ENCODE measurements at regions not wholly inside any gene's neighbourhood (a gene's known extent, or its start where the extent isn't known, plus 50 kb on each side); places are given as distances from the start of the nearest gene placed in this dataset.

- DNase-seq (ENCODE audit: low read depth in 1 of 2, low spot score in 1 of 2), result no peak
- H3K27me3 ChIP-seq, result no peaks in the 10 kb centered on the region
- no peaks in the 10 kb centered on the region for H3K36me3 ChIP-seq
- no peak overlapping the region for H3K4me3 ChIP-seq
- peaks cover 4% of the 10 kb centered on the region for H3K4me1 ChIP-seq (ENCODE audit: low read depth)
- no peaks in the 10 kb centered on the region for H3K9me3 ChIP-seq (ENCODE audit: low read depth)
- no peak overlapping the region for H3K27ac ChIP-seq
- TF ChIP-seq CTCF (IDR thresholded peaks at IDR 0.05; ENCODE audit: low read depth, low read length), result no peak
Observed at GRCh38 chr2:13110825-13111224, 394.1 kb downstream of the TRIB2 start.

- H3K27ac ChIP-seq, result no peak overlapping the region
- no peaks in the 10 kb centered on the region for H3K9me3 ChIP-seq (ENCODE audit: low read depth)
- H3K27me3 ChIP-seq, result no peaks in the 10 kb centered on the region
- no peak for TF ChIP-seq CTCF (IDR thresholded peaks at IDR 0.05; ENCODE audit: low read depth, low read length)
- DNase-seq (ENCODE audit: low read depth in 1 of 2, low spot score in 1 of 2), result no peak
- H3K36me3 ChIP-seq, result no peaks in the 10 kb centered on the region
- H3K4me3 ChIP-seq, result no peak overlapping the region
- H3K4me1 ChIP-seq (ENCODE audit: low read depth), result peaks cover 9% of the 10 kb centered on the region
Observed at GRCh38 chr2:13113002-13113401, 396.3 kb downstream of the TRIB2 start.

GRCh38 chr2:13114391-13114790 lies 397.7 kb downstream of the TRIB2 start:
- no peaks in the 10 kb centered on the region for H3K27me3 ChIP-seq
- no peak overlapping the region for H3K27ac ChIP-seq
- peaks cover 9% of the 10 kb centered on the region for H3K4me1 ChIP-seq (ENCODE audit: low read depth)
- H3K9me3 ChIP-seq (ENCODE audit: low read depth), result no peaks in the 10 kb centered on the region
- no peaks in the 10 kb centered on the region for H3K36me3 ChIP-seq
- peak in 1 of 2 donors; percentile 69 for DNase-seq (ENCODE audit: low read depth in 1 of 2, low spot score in 1 of 2)
- TF ChIP-seq CTCF (IDR thresholded peaks at IDR 0.05; ENCODE audit: low read depth, low read length), result no peak
- no peak overlapping the region for H3K4me3 ChIP-seq

- no peak overlapping the region for H3K27ac ChIP-seq
- peaks cover 9% of the 10 kb centered on the region for H3K4me1 ChIP-seq (ENCODE audit: low read depth)
Observed at GRCh38 chr2:13115643-13116042, 398.9 kb downstream of the TRIB2 start.

GRCh38 chr2:13121096-13121495 lies 404.4 kb downstream of the TRIB2 start:
- H3K4me1 ChIP-seq (ENCODE audit: low read depth), result peaks cover 4% of the 10 kb centered on the region
- H3K9me3 ChIP-seq (ENCODE audit: low read depth), result no peaks in the 10 kb centered on the region
- H3K27me3 ChIP-seq, result no peaks in the 10 kb centered on the region
- DNase-seq (ENCODE audit: low read depth in 1 of 2, low spot score in 1 of 2), result no peak
- H3K27ac ChIP-seq, result no peak overlapping the region
- TF ChIP-seq CTCF (IDR thresholded peaks at IDR 0.05; ENCODE audit: low read depth, low read length), result no peak
- no peak overlapping the region for H3K4me3 ChIP-seq
- H3K36me3 ChIP-seq, result no peaks in the 10 kb centered on the region

More at GRCh38 chr2:13115643-13116042, 398.9 kb downstream of the TRIB2 start:
- no peak for DNase-seq (ENCODE audit: low read depth in 1 of 2, low spot score in 1 of 2)
- H3K9me3 ChIP-seq (ENCODE audit: low read depth), result no peaks in the 10 kb centered on the region
- H3K36me3 ChIP-seq, result no peaks in the 10 kb centered on the region
- H3K27me3 ChIP-seq, result no peaks in the 10 kb centered on the region
- no peak for TF ChIP-seq CTCF (IDR thresholded peaks at IDR 0.05; ENCODE audit: low read depth, low read length)
- no peak overlapping the region for H3K4me3 ChIP-seq

GRCh38 chr2:13128139-13128538 lies 411.4 kb downstream of the TRIB2 start:
- no peaks in the 10 kb centered on the region for H3K4me1 ChIP-seq (ENCODE audit: low read depth)
- no peaks in the 10 kb centered on the region for H3K27me3 ChIP-seq
- no peak for TF ChIP-seq CTCF (IDR thresholded peaks at IDR 0.05; ENCODE audit: low read depth, low read length)
- H3K27ac ChIP-seq, result no peak overlapping the region
- H3K4me3 ChIP-seq, result no peak overlapping the region
- DNase-seq (ENCODE audit: low read depth in 1 of 2, low spot score in 1 of 2), result no peak
- no peaks in the 10 kb centered on the region for H3K9me3 ChIP-seq (ENCODE audit: low read depth)
- no peaks in the 10 kb centered on the region for H3K36me3 ChIP-seq

Measured in cardiac muscle cell (in vitro differentiated cells and primary cell).